ENCODE measurements at regions not wholly inside any gene's neighbourhood (a gene's known extent, or its start where the extent isn't known, plus 50 kb on each side); places are given as distances from the start of the nearest gene placed in this dataset.

GRCh38 chr4:133668061-133668851, 519.2 kb downstream of the PCDH10 start:
- Histone ChIP-seq H3K4me1 (ENCODE audit: control insufficient read depth, insufficient read depth, low read length) (no peaks in the 10 kb centered on the region), H3K36me3 (ENCODE audit: control insufficient read depth, insufficient read depth, low read length) (no peaks in the 10 kb centered on the region), H3K9ac (ENCODE audit: low read depth, low read length) (no peak overlapping the region), H2BK5ac (ENCODE audit: low read depth, low read length, poor library complexity, severe bottlenecking) (no peak overlapping the region), H4K8ac (ENCODE audit: low read depth in 2 of 2, low read length in 2 of 2) (no peak overlapping the region), H3K9me1 (ENCODE audit: insufficient read depth, low read length) (no peaks in the 10 kb centered on the region), H4K20me1 (ENCODE audit: insufficient read depth, low read length) (no peaks in the 10 kb centered on the region), H3K9me3 (ENCODE audit: control insufficient read depth, insufficient read depth, low read length) (no peaks in the 10 kb centered on the region), H4K5ac (ENCODE audit: low read depth, low read length) (no peak overlapping the region), H3K4me3 (ENCODE audit: insufficient read depth, low read depth, low read length) (no peak overlapping the region), H3K4me2 (ENCODE audit: low read depth, low read length) (no peak overlapping the region), H2BK20ac (ENCODE audit: low read depth, low read length) (no peak overlapping the region), H3K27ac (ENCODE audit: insufficient read depth, low read length) (no peak overlapping the region), H3K56ac (ENCODE audit: extremely low read depth, insufficient read depth, low read length) (no peak overlapping the region), H2BK15ac (ENCODE audit: low read depth, low read length) (no peak overlapping the region), H2AK9ac (replicated peaks; ENCODE audit: low read depth, low read length, poor library complexity) (no peak overlapping the region), H2AFZ (replicated peaks; ENCODE audit: low read length, poor library complexity) (no peak overlapping the region), H3K4ac (ENCODE audit: low read depth, low read length) (no peak overlapping the region), H3K79me1 (ENCODE audit: low read depth in 1 of 2, low read length in 2 of 2) (no peaks in the 10 kb centered on the region), H2AK5ac (ENCODE audit: low read depth, low read length) (no peak overlapping the region), H3K14ac (replicated peaks; ENCODE audit: low read depth, low read length) (no peak overlapping the region), H3K23ac (ENCODE audit: low read depth, low read length) (no peak overlapping the region), H4K91ac (ENCODE audit: insufficient read depth, low read depth, low read length) (no peak overlapping the region), H3K27me3 (ENCODE audit: control insufficient read depth, insufficient read depth, low read length) (no peaks in the 10 kb centered on the region), H2BK120ac (ENCODE audit: low read depth, low read length) (no peak overlapping the region), H3K18ac (ENCODE audit: low read depth, low read length) (no peak overlapping the region)
- ATAC-seq (ENCODE audit: low read depth) (no peak), DNase-seq (no peak)
- 80% methylated on average over 1 of the region's 6 CpGs; no CpG with 5 or more reads in 1 of the 2 experiments for WGBS, 2 experiments (ENCODE audit: extremely low coverage in 2 of 2, insufficient read length in 1 of 2)
- CTCF ChIA-PET = no interaction called here
- BruUV-seq (replicated peaks) = no TSS peak
- in situ Hi-C loops (cut with MboI; ENCODE audit: low sequenced_read_pairs) (no loop called here), dilution Hi-C loops (cut with HindIII; ENCODE audit: low sequenced_read_pairs, unreplicated experiment) (no loop called here), intact Hi-C loops (cut with micrococcal nuclease) (no loop called here)
- TF ChIP-seq FOS (IDR thresholded peaks at IDR 0.05; ENCODE audit: low read depth, low read length) (no peak), CEBPB (IDR thresholded peaks at IDR 0.05; ENCODE audit: low read depth, low read length) (no peak), NFE2L2 (IDR thresholded peaks at IDR 0.05; ENCODE audit: low read depth, low read length) (no peak), USF2 (IDR thresholded peaks at IDR 0.05; ENCODE audit: low read depth, low read length) (no peak), BHLHE40 (IDR thresholded peaks at IDR 0.05; ENCODE audit: low read depth, low read length) (no peak), MAZ (IDR thresholded peaks at IDR 0.05; ENCODE audit: borderline replicate concordance, low read depth, low read length) (no peak), RFX5 (IDR thresholded peaks at IDR 0.05; ENCODE audit: low read depth, low read length) (no peak)
- POLR2A ChIA-PET (ENCODE audit: unreplicated experiment) = no interaction called here

Measured in IMR-90 (cell line).